SK-N-MC (cell line): ENCODE measurements at regions not wholly inside any gene's neighbourhood (a gene's known extent, or its start where the extent isn't known, plus 50 kb on each side); places are given as distances from the start of the nearest gene placed in this dataset.

Experiments used
- EZH2 ChIP-seq: fragments of 200-600 bp; sonication (generic); IDR thresholded peaks from one replicate; pipeline ENCODE4 v1.6.1; 2017; ENCODE audit warnings: antibody characterized with exemption
- POLR2AphosphoS5 ChIP-seq: IDR thresholded peaks from 2 replicates; pipeline ENCODE4 v1.6.1; 2012; ENCODE audit warnings: mild to moderate bottlenecking, low read depth, low read length, borderline replicate concordance

- TF ChIP-seq EZH2 (no peak), POLR2AphosphoS5 (no peak)
Measured at GRCh38 chrX:40331762-40332161, 234.0 kb upstream of the BCOR start.
